H1 (cell line): ENCODE measurements at regions not wholly inside any gene's neighbourhood (a gene's known extent, or its start where the extent isn't known, plus 50 kb on each side); places are given as distances from the start of the nearest gene placed in this dataset.

ENCODE experiments used
- CTCF ChIA-PET: fragments of 300-600 bp; sonication (Branson Sonifier 250); formaldehyde crosslinking; loops from one replicate; lab custom pipeline; 2021; ENCODE audit not compliant: partially characterized antibody; lab: Charles Lee
- POLR2A ChIA-PET: fragments of 300-600 bp; sonication (Branson Sonifier 250); formaldehyde crosslinking; loops from one replicate; lab custom pipeline; 2021; ENCODE audit warnings: inconsistent platforms; ENCODE audit not compliant: partially characterized antibody; lab: Charles Lee
- DNase-seq, 2 experiments: peaks; one replicate each; pipeline versions ENCODE4 v3.0.0 to v3.0.0-alpha.2; 2010 to 2022; ENCODE audit warnings: low spot score in 2 of 2, low read depth in 1 of 2, mixed read lengths in 1 of 2
- FAIRE-seq: peaks from 2 replicates; lab custom pipeline; 2011; peaks lifted over from hg19 to GRCh38; lab: Jason Lieb, UNC
- H2AFZ ChIP-seq: 2 replicates; pipeline ENCODE4 v1.8.1; 2012; ENCODE audit warnings: low read length, inconsistent platforms
- H2AK5ac ChIP-seq: 2 replicates; pipeline ENCODE4 v1.6.1; 2013; ENCODE audit warnings: low read depth, low read length
- H2BK120ac ChIP-seq: replicated peaks from 2 replicates; pipeline ENCODE3; 2013; ENCODE audit warnings: low read depth, low read length, inconsistent platforms
- H2BK12ac ChIP-seq: 2 replicates; pipeline ENCODE4 v1.6.1; 2013; ENCODE audit warnings: low read depth, low read length
- H2BK15ac ChIP-seq: 2 replicates; pipeline ENCODE4 v1.6.1; 2013; ENCODE audit warnings: low read length
- H2BK20ac ChIP-seq: 2 replicates; pipeline ENCODE4 v1.6.1; 2013; ENCODE audit warnings: low read length
- H2BK5ac ChIP-seq: 2 replicates; pipeline ENCODE4 v1.6.1; 2013; ENCODE audit warnings: low read depth, low read length
- H3K14ac ChIP-seq: 2 replicates; pipeline ENCODE4 v1.6.1; 2013; ENCODE audit warnings: inconsistent platforms; ENCODE audit not compliant: insufficient read length
- H3K18ac ChIP-seq: 2 replicates; pipeline ENCODE4 v1.6.1; 2013; ENCODE audit warnings: low read length; ENCODE audit errors: extremely low read depth
- H3K23ac ChIP-seq: 2 replicates; pipeline ENCODE4 v1.6.1; 2013; ENCODE audit warnings: inconsistent platforms; ENCODE audit not compliant: insufficient read length
- H3K23me2 ChIP-seq: 2 replicates; pipeline ENCODE4 v1.6.1; 2013; ENCODE audit warnings: low read depth, low read length
- H3K27ac ChIP-seq: 2 replicates; pipeline ENCODE4 v1.6.1; 2011; ENCODE audit warnings: low read depth, low read length, inconsistent platforms
- H3K27me3 ChIP-seq, 4 experiments: replicated peaks in 1 of 4; 1 replicate in 1 of 4; 2 replicates in 3 of 4; pipeline versions ENCODE4 v1.6.1 to v1.8.1; 2011 to 2013; ENCODE audit warnings: low read length in 3 of 4, mild to moderate bottlenecking in 3 of 4, inconsistent platforms in 2 of 4, mixed read lengths in 2 of 4, moderate library complexity in 1 of 4; ENCODE audit not compliant: control insufficient read depth in 3 of 4, insufficient read depth in 3 of 4; ENCODE audit errors: extremely low read depth in 1 of 4
- H3K36me3 ChIP-seq, 4 experiments: 2 replicates each; pipeline versions ENCODE4 v1.6.1 to v1.8.1; 2011 to 2013; ENCODE audit warnings: mild to moderate bottlenecking in 4 of 4, low read length in 3 of 4, moderate library complexity in 2 of 4, control low read depth in 1 of 4, inconsistent platforms in 1 of 4; ENCODE audit not compliant: insufficient read depth in 4 of 4, control insufficient read depth in 2 of 4
- H3K4ac ChIP-seq: replicated peaks from 2 replicates; pipeline ENCODE3; 2013; ENCODE audit warnings: low read length, low read depth, mixed read lengths, inconsistent platforms; ENCODE audit not compliant: insufficient read length
- H3K4me1 ChIP-seq, 4 experiments: replicated peaks in 1 of 4; 1 replicate in 1 of 4; 2 replicates in 3 of 4; pipeline versions ENCODE4 v1.6.1 to v1.8.1; 2011 to 2013; ENCODE audit warnings: low read length in 3 of 4, inconsistent platforms in 2 of 4, mixed read lengths in 1 of 4; ENCODE audit not compliant: insufficient read depth in 4 of 4, control insufficient read depth in 3 of 4
- H3K4me2 ChIP-seq, 2 experiments: 2 replicates each; pipeline versions ENCODE4 v1.6.1 to v1.8.1; 2011 to 2013; ENCODE audit warnings: low read depth in 2 of 2, low read length in 2 of 2, control low read depth in 1 of 2, inconsistent platforms in 1 of 2, mild to moderate bottlenecking in 1 of 2; ENCODE audit not compliant: insufficient read depth in 1 of 2
- H3K4me3 ChIP-seq, 4 experiments: fragments of 200-600, 300-600 bp in 1 of 4; sonication (generic), shearing (Covaris generic), sonication (Bioruptor Twin) in 1 of 4; 2 replicates each; pipeline versions ENCODE4 v1.5.1 to v1.8.1; 2011 to 2016; ENCODE audit warnings: low read length in 4 of 4, low read depth in 3 of 4, control low read depth in 2 of 4, inconsistent platforms in 2 of 4, mild to moderate bottlenecking in 2 of 4, mixed read lengths in 1 of 4, moderate library complexity in 1 of 4; ENCODE audit not compliant: insufficient read depth in 2 of 4; ENCODE audit errors: extremely low read depth in 1 of 4
- H3K56ac ChIP-seq: replicated peaks from 2 replicates; pipeline ENCODE3; 2013; ENCODE audit warnings: low read depth, mild to moderate bottlenecking, mixed read lengths, low read length, inconsistent platforms; ENCODE audit not compliant: insufficient read length
- H3K79me1 ChIP-seq: 2 replicates; pipeline ENCODE4 v1.6.1; 2013; ENCODE audit warnings: low read depth, low read length, control low read depth
- H3K79me2 ChIP-seq, 2 experiments: 2 replicates each; pipeline versions ENCODE4 v1.6.1 to v1.8.1; 2012 to 2013; ENCODE audit warnings: low read length in 2 of 2, mild to moderate bottlenecking in 2 of 2, inconsistent platforms in 1 of 2; ENCODE audit not compliant: insufficient read depth in 2 of 2, control insufficient read depth in 1 of 2
- H3K9ac ChIP-seq, 4 experiments: replicated peaks in 1 of 4; 1 replicate in 1 of 4; 2 replicates in 3 of 4; pipeline versions ENCODE4 v1.6.1 to v1.8.1; 2011 to 2013; ENCODE audit warnings: low read depth in 3 of 4, low read length in 3 of 4, control low read depth in 2 of 4, mild to moderate bottlenecking in 2 of 4, moderate library complexity in 2 of 4, inconsistent platforms in 1 of 4; ENCODE audit errors: extremely low read depth in 1 of 4
- H3K9me3 ChIP-seq, 2 experiments: 2 replicates each; pipeline versions ENCODE4 v1.6.1 to v1.8.1; 2012 to 2013; ENCODE audit warnings: mild to moderate bottlenecking in 2 of 2, moderate library complexity in 2 of 2, control low read depth in 1 of 2, inconsistent platforms in 1 of 2, low read depth in 1 of 2, low read length in 1 of 2, mixed read lengths in 1 of 2; ENCODE audit not compliant: insufficient read depth in 2 of 2
- H4K20me1 ChIP-seq, 2 experiments: replicated peaks in 1 of 2; 2 replicates each; pipeline versions ENCODE3 to v1.8.1; 2011 to 2013; ENCODE audit warnings: inconsistent platforms in 2 of 2, low read length in 2 of 2, mild to moderate bottlenecking in 1 of 2; ENCODE audit not compliant: insufficient read depth in 2 of 2, control insufficient read depth in 1 of 2
- H4K5ac ChIP-seq: 2 replicates; pipeline ENCODE4 v1.6.1; 2013; ENCODE audit warnings: low read length, low read depth, mixed read lengths, inconsistent platforms; ENCODE audit not compliant: insufficient read length
- H4K8ac ChIP-seq: 2 replicates; pipeline ENCODE4 v1.8.0; 2013; ENCODE audit warnings: mild to moderate bottlenecking, moderate library complexity, low read length, inconsistent platforms; ENCODE audit not compliant: insufficient read depth; ENCODE audit errors: extremely low read depth
- H4K91ac ChIP-seq: replicated peaks from 2 replicates; pipeline ENCODE3; 2013; ENCODE audit warnings: low read length, mixed read lengths, inconsistent platforms; ENCODE audit not compliant: insufficient read length
- BACH1 ChIP-seq: IDR thresholded peaks from 2 replicates; pipeline ENCODE4 v1.6.1; 2012; ENCODE audit warnings: low read length, improper control_type of control experiment
- GTF2F1 ChIP-seq: IDR thresholded peaks from 2 replicates; pipeline ENCODE4 v1.6.1; 2012; ENCODE audit warnings: low read depth, low read length, improper control_type of control experiment, borderline replicate concordance
- HDAC2 ChIP-seq, 2 experiments: fragments of 300-600 bp in 1 of 2; sonication (generic) in 1 of 2; IDR thresholded peaks; 2 replicates each; pipeline ENCODE4 v1.6.1; 2011 to 2012; ENCODE audit warnings: low read depth in 2 of 2, low read length in 2 of 2, mild to moderate bottlenecking in 2 of 2, moderate library complexity in 2 of 2, borderline replicate concordance in 1 of 2, inconsistent platforms in 1 of 2
- KDM1A ChIP-seq: fragments of 200-600, 300-600 bp; sonication (generic); IDR thresholded peaks from 2 replicates; pipeline ENCODE4 v1.7.1; 2016; ENCODE audit warnings: mild to moderate bottlenecking, low read length, borderline replicate concordance
- MAX ChIP-seq: IDR thresholded peaks from 2 replicates; pipeline ENCODE4 v1.6.1; 2012; ENCODE audit warnings: inconsistent platforms
- RNF2 ChIP-seq: fragments of 200-900, 300-1000 bp; sonication (generic); IDR thresholded peaks from 2 replicates; pipeline ENCODE4 v1.7.1; 2016; ENCODE audit warnings: borderline replicate concordance, low read depth, mild to moderate bottlenecking, antibody characterized with exemption, low read length; ENCODE audit not compliant: poor library complexity, severe bottlenecking; ENCODE audit errors: missing control alignments
- SIRT6 ChIP-seq: IDR thresholded peaks from one replicate; pipeline ENCODE4 v1.7.1; 2012; ENCODE audit warnings: low read length, inconsistent platforms
- SIX5 ChIP-seq: IDR thresholded peaks from 2 replicates; pipeline ENCODE4 v1.6.1; 2011; ENCODE audit warnings: mild to moderate bottlenecking, low read depth, low read length
- SRF ChIP-seq: IDR thresholded peaks from 2 replicates; pipeline ENCODE4 v1.6.1; 2011; ENCODE audit warnings: mild to moderate bottlenecking, low read depth, low read length, moderate library complexity
- USF2 ChIP-seq: IDR thresholded peaks from 2 replicates; pipeline ENCODE4 v1.6.1; 2011; ENCODE audit warnings: low read length, improper control_type of control experiment

GRCh38 chr1:30291526-30291925 lies 431.9 kb downstream of the MATN1 start:
- H2BK20ac ChIP-seq: no peak overlapping the region
- TF ChIP-seq KDM1A (no peak), SRF (no peak), SIX5 (no peak), SIRT6 (no peak), MAX (no peak), USF2 (no peak), BACH1 (no peak), GTF2F1 (no peak), HDAC2 (IDR thresholded peaks at IDR 0.05; ENCODE audit: borderline replicate concordance in 1 of 2, low read depth in 2 of 2, low read length in 2 of 2) (no peak), RNF2 (no peak)
- no peak overlapping the region for H3K4ac ChIP-seq
- H2BK5ac ChIP-seq: no peak overlapping the region
- H3K9me3 ChIP-seq: peaks cover 6 to 13% of the 10 kb centered on the region in 2 experiments
- H3K27ac ChIP-seq: no peak overlapping the region
- DNase-seq (no peak), FAIRE-seq (no peak)
- H4K8ac ChIP-seq: no peak overlapping the region
- no peak overlapping the region for H3K18ac ChIP-seq
- H2AK5ac ChIP-seq: no peak overlapping the region
- no peak overlapping the region for H2AFZ ChIP-seq
- H3K4me1 ChIP-seq: no peaks in the 10 kb centered on the region
- no peak overlapping the region for H3K9ac ChIP-seq
- H3K79me2 ChIP-seq: no peaks in the 10 kb centered on the region
- no peak overlapping the region for H2BK12ac ChIP-seq
- ChIA-PET POLR2A (no interaction called here), CTCF (no interaction called here)
- no peaks in the 10 kb centered on the region for H3K79me1 ChIP-seq
- no peaks in the 10 kb centered on the region for H3K23me2 ChIP-seq
- no peak overlapping the region for H3K4me3 ChIP-seq
- H3K27me3 ChIP-seq: no peaks in the 10 kb centered on the region
- no peak overlapping the region for H4K91ac ChIP-seq
- no peak overlapping the region for H3K4me2 ChIP-seq
- H2BK120ac ChIP-seq: no peak overlapping the region
- H2BK15ac ChIP-seq: no peak overlapping the region
- no peak overlapping the region for H3K14ac ChIP-seq
- H4K20me1 ChIP-seq: no peaks in the 10 kb centered on the region
- no peak overlapping the region for H3K23ac ChIP-seq
- H4K5ac ChIP-seq: no peak overlapping the region
- H3K36me3 ChIP-seq: no peaks in the 10 kb centered on the region
- no peak overlapping the region for H3K56ac ChIP-seq
